Endometrial microvascular endothelial cells (primary cell): ENCODE measurements at regions not wholly inside any gene's neighbourhood (a gene's known extent, or its start where the extent isn't known, plus 50 kb on each side); places are given as distances from the start of the nearest gene placed in this dataset.

Experiments
- in situ Hi-C: cut with HindIII; loops from 2 replicates; pipeline ENCODE4 v1.10.0; 2017; ENCODE audit warnings: low sequenced_read_pairs, low pct_unique_long_range_greater_than_20kb; ENCODE audit errors: inconsistent ontology term

DNA sequence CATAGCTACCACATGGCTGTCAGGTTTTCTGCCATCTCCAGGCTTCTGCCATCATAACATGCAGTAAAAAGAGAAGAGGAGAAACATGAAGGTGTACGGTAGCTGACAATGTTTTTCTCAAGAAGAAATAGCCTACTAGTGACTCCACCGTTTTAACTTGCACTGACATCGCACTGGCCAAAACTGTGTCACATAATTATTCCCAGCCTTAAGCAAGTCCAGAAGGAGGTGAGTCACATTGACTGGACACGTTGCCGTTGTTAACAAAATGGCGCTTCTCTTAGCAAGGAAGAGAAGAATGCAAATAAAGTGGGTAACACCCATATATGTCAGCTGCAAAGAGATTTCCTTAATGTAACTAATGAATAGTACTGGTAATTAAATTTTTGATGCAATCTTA is 810.4 kb upstream of the SLC10A2 start:
- in situ Hi-C loops, result no loop called here

DNA sequence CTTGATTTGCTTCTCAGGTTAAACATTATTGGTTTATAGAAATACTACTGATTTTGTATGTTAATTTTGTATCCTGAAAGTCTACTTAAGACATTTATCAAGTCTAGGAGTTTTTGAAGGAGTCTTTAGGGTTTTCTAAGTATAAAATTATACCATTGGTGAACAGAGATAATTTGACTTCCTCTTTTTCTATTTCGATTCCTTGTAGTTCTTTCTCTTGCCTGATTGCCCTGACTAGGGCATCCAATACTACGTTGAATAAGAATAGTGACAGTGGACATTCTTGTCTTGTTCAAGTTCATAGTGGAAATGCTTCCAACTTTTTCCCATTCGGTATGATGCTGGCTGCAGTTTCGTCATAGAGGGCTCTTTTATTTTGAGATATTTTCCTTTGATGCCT is 807.5 kb upstream of the SLC10A2 start:
- in situ Hi-C loops, result no loop called here

DNA sequence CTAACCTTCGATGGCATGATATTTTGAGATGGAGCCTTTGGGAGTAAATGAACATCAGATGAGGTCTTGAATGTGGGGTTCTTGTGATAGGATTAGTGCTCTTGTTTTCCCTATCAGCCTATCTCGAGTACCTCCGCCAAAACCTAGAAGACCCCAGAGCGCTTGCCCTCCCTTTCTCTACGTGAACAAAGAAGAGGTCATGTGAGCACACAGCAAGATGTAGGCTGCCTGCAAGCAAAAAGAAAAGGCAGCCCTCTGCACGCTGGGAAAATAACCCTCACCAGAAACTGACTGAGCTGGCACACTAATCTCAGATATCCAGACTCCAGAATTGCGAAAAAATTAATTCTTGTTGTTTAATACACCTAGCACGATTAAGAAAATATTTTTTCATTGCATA is 799.8 kb upstream of the SLC10A2 start:
- in situ Hi-C loops, result no loop called here

DNA sequence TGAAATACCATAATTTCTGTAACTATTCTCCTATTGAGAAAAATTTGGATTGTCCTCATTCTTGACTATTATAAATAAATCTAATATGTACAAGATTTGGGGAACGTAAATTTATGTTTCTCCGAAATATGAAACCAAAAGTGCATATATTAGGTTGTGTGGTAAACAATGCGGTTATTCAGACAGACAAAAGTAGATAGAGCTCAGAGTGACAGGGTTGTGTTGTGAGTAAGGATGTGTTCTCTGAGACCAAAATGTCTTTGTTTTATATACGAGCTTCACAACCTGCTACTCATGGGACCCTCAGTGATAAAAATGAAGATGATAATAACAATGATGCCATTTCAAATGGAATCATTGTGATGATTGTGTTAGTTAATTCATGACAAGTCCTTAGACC is 796.3 kb upstream of the SLC10A2 start:
- in situ Hi-C loops, result no loop called here

DNA sequence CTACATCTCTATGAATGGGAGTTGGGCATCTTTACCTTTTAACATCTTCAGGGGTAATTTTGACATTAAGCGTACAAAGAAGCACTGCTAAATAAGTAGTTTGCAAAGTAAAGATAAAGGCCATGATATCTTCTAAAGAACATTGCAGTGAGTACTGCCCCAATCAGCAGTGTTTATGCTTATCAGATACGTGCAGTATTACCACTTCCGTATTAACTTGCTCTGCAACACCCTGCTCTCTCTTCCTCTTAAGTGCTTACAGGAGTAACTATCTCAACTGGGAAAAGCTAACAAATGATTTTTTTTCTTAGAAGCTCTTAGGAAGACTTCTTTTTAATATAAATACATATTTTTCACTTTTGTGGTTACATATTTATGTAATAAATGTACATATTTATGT is 793.7 kb upstream of the SLC10A2 start:
- in situ Hi-C loops, result no loop called here

DNA sequence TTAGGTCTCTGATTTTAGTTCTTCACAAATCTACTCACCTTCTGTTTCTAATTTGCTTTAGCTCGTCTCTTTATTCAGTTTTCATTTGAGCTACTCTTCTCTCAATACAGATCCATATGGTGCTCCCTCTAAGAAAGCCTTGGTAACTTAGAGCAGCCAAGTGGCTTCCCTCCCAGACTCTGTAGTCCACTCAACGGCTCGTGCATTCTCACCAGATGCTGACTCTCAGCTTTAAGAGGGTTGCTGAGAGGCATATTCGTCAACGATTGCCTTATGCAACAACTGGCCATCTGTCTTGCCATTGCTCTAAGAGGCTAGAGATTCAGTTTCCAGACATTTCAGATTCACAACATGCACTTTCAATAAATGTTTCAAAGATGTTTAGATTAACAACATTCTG is 785.8 kb upstream of the SLC10A2 start:
- in situ Hi-C loops, result no loop called here

DNA sequence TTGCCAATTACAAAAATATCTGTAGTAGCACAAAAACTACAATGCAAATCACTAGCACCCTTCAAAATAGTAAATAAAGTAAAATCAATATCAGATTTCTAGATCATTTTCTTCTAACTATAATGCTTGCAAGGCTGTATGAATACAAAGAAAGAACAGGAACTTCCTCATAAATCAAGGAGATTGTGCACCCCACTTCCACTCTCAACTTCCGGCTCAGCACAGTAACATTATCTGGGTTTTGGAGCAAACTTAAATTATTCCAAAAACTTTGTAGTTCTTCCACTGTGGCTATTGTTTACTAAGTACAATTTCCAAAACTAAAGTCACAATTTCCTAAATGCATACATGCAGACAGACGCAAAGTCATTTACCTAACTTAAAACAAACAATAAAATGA is 778.3 kb upstream of the SLC10A2 start:
- in situ Hi-C loops, result no loop called here

DNA sequence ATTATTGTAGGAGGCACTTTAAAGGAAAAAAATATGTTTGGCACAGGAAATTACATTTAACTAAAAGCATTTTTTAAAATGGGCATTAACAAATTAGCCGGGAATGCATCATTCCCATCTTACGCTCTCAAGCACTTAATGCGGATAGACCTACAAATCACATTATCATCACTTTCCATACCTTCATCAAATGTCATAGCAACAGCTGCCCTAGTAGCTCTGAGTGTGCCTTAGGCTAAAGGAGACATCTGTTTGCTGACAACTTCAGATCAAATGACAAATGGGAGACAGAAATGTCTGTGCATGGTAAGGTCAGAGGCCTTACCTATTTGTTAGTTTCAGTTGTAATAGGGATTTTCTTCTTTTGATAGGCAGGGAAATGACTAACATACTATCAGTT is 773.2 kb upstream of the SLC10A2 start:
- in situ Hi-C loops, result no loop called here

DNA sequence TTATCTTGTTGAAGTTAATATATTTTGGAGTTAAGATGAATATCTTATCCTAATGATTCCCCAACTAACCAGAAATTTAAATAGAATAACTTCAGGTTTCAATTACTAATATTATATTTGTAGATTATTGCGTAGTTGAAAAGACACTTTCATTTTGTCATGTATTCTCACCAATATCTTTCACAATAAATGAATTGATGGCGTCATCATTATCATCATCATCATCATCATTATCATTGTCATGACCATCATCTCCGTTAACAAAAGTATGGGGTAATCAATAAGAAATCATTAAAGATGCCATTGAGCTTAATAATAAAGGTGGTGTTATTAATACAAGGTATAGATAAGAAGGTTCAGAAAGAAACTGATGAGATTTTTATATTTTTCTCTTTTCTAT is 768.8 kb upstream of the SLC10A2 start:
- in situ Hi-C loops, result no loop called here

DNA sequence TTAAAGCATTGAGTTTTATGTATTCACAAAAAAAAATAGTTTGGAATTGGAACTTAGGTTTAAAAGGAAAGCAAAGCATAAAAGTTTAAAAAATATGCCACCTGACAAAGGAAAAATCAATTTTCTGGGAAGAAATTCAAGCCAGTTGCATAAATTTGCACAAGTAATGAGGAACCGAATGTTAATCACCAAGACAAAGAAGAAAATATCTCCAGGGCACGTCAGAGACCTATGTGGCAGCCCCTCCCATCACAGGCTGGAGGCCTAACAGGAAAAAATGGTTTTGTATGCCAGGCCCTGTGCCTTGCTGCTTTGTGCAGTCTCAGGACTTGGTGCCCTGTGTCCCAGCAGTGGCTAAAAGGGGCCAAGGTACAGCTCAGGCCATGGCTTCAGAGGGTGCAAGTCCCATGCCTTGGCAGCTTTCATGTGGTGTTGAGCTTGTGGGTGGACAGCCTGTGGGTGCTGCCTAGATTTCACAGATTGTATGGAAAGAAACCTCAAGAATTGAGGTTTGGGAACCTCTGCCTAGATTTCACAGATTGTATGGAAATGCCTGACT is 767.2 kb upstream of the SLC10A2 start:
- in situ Hi-C loops, result no loop called here

DNA sequence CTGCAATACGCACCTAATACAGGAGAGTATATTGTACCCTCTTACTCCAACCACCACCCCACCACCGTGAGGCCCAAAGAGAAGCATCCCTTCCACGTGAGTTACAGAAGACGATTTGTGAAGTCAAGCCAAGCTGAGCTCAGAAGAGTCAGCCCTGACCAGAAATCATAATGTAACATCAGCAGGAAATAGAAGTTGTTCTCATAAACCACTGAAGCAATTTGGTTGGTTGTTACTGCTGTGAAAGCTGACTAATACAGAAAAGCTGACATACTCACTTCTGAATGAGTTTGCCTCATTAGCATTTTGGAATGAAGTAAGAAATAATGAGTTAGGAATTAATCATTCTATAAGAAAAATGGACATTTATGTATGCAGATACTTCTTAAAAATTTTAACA is 749.4 kb upstream of the SLC10A2 start:
- in situ Hi-C loops, result no loop called here

DNA sequence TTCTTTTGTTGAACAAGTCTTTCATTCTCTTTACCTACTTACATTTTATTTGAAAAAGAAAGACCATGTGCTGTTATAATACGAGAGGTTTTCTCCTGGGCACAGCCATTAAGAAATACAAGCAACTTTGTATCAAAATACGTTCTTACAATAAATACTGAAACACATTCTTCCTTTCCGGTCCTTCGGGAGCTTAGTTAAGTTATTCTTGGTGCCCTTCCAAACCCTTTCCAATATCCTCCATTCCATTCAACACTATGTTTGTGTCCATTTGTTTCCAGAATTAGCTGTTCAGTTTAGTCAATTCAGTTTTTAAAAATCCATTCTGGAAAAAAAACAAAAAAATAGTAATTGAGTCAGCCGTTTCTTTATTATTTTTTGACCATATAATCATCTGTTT is 746.8 kb upstream of the SLC10A2 start:
- in situ Hi-C loops, result no loop called here

DNA sequence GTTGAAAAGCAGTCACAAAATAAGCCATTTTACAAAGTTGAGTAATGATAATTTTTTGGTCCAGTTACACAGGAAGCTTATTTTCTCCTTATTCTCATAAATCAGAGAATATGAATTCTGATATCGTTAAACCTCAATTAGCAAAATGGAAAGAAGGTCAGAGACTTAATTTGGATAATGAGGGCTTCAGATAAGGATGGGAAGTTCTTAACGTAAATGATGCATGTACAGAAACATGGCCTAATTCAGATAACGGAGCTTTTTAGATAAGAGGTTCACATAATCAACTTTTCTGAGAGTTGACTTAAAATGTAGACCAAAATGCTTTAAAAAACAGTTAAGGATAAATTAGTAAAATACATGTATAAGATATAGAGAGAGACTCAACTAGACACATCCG is 746.3 kb upstream of the SLC10A2 start:
- in situ Hi-C loops, result no loop called here

DNA sequence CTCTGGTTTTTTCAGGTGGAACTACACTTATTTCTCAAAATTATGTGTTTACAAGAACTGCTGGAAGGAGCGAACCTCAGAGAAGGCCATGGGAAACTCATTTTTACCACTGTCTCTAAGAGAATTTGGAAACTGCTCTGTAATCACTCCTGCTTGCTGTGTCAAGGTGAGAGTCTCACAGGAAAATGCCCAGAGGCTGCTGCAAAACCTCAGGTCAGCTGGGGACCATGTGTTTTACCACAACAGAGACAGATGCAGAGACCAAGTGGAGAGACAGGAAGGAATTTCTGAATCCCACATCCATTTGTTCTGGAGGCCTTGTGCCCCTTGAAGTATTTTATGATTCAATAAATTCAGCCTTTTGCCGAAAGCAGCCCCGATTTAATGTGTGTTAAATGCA is 743.8 kb upstream of the SLC10A2 start:
- in situ Hi-C loops, result no loop called here

DNA sequence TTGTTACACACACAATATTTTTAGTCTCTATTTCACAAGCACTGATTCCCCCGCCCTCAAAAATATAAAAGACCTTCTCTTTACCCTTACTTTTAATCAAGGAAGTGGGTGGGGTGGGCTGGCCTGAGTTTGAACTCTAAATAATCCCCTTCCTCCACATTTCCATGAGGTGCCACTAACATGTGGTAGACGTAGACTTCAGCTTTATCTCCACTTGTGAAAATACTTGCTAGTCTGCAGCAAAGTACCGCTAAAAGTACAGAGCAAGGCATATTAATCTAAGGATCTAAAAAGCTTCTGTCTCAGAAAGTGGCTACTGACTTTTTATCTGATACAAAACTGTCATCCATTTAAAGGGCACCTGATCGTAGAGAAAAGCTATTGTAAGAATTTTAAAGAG is 739.6 kb upstream of the SLC10A2 start:
- in situ Hi-C loops, result no loop called here

DNA sequence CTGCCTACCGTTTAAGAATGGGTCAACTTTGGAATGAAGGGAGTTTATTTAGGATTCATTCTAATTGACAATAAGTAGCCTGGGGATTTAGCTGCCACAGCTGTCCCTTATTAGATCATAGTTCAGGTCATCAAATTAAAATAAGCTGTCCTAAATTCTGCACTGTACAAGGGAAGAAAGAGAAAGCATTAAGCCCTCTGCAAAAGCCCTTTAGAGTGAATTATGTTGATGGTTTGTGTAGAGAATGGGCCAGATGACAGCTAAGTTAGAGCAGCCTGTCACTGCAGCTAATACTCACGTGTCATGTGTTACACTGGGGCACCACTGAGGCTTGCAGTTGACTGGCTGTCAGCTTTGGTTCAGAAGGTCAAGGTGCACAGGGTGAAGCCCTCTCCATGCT is 737.1 kb upstream of the SLC10A2 start:
- in situ Hi-C loops, result no loop called here

DNA sequence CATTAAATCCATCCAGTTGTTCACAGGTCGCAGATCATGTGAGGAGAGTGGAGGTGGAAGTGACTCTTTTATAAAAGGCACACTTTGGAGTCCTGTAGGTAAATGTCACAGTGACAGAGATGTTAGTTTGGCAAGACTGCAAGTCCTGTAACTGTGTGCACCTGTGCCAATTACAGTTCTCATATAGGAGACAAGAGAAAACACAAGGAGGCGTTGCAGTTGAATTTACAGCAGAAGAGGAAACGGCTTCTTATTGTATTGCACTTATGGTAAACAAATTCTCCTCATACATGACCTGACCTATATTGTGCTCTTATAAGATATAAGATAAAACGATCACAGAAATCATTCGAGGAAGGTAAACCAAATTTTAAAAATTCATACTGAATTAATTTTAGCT is 732.8 kb upstream of the SLC10A2 start:
- in situ Hi-C loops, result no loop called here

DNA sequence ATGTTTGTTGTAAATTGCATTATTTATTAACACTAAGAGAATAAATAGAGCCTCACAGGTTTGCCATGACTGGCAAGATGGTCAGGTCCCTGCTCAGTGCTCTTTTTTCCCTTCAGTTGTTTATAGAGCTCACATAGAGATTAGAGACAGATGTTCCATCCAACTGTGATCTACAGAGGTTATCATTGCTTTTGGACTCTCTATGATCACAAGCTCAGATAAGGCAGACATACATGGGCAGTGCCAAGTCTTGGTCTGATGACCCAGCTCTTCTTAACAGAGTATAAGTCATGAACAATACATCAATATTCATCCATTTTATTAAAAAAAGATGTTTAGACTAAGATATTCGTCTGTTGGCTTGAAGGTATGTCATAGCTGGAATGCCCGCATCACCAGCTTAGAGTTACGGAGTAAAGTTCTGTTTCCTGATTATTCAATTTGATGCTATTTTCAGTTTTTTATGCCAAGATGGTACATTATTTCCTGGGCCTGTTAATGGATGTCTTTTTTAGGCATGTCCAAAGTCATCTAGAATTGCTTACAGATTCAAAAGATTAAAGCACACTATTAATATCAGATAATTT is 729.8 kb upstream of the SLC10A2 start:
- in situ Hi-C loops, result no loop called here

DNA sequence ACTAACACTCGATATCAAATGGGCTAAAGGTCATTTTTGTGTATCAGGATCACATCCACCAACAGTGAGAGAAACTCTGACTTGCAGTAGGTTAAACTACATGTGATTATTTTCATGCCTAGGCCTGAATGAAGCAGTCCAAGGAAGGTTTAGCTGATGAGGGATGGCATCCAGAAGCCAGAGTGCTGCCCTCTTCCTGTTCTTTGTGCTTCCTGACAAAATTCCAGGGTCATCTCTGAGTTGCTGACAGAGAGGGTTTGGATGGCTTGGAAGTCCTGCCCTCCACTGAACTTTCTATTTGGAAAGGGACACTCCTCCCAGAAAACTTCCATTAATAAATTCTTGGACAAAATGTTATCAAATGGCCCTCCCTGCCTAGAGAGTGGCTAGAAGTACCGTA is 728.3 kb upstream of the SLC10A2 start:
- in situ Hi-C loops, result no loop called here

DNA sequence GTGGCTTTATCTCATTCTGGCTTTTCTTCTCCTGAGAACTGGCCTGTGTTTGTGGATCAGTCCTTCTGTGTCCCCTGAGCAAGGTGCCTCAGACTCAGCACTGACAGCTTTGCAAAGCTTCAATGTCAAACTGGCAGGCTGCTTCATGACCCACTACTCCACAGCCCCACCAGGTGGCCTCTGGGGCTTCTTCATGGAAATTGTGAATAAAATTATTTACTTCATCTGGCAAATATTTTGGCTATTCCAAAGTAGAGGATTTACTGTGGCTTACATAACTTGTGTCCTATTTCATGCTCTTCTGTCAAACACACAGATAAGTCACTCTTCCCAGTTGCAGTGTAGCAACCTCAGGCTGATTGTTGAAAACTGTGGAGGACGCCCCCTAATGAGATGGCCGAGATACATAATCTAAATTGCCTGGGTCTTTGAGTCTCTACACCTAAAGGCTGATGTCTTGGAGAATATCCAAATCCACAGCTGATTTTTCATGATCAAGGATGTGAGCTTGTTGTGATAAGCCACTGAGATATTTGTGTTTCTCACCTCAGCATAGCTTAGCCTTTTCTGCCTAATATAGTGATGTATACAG is 721.9 kb upstream of the SLC10A2 start:
- in situ Hi-C loops, result no loop called here

DNA sequence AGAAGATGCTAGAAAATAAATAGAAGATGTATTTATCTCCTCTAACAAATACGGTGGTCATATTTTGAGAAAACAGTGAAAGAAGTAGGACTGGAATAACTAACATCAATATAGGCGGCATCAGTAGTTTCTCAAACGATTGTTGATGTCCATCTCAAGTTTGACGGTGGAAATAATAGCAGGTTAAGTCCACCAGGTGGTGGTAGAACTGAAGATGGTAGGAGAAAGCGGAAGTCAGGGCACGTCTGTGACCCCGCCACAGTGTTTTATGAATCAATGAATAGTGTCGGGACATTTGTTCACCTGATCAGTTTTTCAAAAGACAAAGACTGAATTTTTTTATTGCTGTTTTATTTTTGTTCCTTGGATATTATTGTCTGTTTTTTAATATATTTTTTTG is 706.4 kb upstream of the SLC10A2 start:
- in situ Hi-C loops, result no loop called here
